GM21515 (cell line): ENCODE measurements at regions not wholly inside any gene's neighbourhood (a gene's known extent, or its start where the extent isn't known, plus 50 kb on each side); places are given as distances from the start of the nearest gene placed in this dataset.

Experiments used
- ATAC-seq: cut with Tn5 transposase; IDR thresholded peaks from one replicate; pipeline ENCODE4 v1.9.1; 2021; ENCODE audit not compliant: unreplicated experiment

- no peak for ATAC-seq
These were observed 152.1 kb downstream of the PMP22 start for GRCh38 chr17:15112846-15113617.

DNA sequence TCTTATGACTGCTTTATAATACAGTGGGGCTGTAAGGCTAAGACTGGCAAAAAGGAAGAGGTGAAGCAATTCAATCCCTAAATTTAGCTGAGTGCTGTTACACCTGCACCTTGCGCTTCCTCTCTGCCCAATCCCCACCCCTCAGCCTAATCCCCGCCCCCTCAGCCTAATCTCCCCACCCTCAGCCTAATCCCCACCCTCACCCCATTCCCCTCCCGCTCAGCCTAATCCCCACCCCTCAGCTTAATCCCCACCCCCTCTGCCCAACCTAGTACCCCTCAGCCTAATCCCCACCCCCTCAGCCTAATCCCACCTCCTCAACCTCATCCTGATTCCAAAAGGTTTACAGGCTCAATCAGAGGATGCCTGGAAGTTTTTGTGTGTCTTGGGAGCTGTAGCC lies 155.5 kb downstream of the PMP22 start:
- no peak for ATAC-seq

DNA sequence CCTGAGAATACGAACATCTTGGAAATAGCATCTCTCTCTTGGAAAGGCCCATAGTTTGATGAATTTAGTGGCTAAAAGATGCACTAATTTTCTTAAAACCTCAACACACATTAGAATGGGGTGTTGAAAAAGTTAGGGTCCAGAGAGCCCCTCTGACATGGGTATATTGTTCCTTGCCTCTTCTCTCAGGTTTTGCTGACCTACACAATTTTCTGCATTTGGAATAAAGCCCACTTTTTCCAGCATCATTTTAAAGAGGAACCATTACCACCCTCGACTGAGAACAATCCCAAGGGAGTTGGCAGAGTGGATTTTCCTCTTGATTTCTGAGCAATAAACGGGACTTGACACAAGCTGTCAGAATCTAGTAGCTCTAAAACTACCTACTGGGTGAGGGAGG lies 156.1 kb downstream of the PMP22 start:
- ATAC-seq = no peak

GRCh38 chr17:15106540-15106939 lies 158.6 kb downstream of the PMP22 start:
- no peak for ATAC-seq

GRCh38 chr17:15103785-15104184 lies 161.3 kb downstream of the PMP22 start:
- no peak for ATAC-seq

GRCh38 chr17:15101175-15101574 lies 164.0 kb downstream of the PMP22 start:
- no peak for ATAC-seq

DNA sequence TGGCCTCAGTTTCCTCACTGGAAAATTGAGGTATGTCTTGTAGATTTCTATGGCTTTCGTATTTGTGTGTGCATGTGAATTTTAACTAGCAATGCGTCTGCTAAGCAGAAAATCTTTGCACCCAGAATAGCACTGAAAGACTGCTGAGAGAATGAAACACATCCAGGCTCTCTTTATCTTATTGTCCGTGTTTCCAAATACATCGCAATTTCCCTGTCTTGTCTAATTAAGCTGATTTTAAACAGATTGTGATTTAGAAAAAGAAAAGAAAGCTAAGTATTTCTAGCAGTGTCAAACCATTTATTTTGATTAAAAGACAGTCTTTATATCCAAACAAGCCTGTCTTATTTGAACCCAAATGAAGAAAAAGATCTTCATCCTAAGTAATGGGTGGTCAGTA lies 168.6 kb downstream of the PMP22 start:
- no peak for ATAC-seq

- ATAC-seq = no peak
These were observed 169.2 kb downstream of the PMP22 start for GRCh38 chr17:15095935-15096334.

DNA sequence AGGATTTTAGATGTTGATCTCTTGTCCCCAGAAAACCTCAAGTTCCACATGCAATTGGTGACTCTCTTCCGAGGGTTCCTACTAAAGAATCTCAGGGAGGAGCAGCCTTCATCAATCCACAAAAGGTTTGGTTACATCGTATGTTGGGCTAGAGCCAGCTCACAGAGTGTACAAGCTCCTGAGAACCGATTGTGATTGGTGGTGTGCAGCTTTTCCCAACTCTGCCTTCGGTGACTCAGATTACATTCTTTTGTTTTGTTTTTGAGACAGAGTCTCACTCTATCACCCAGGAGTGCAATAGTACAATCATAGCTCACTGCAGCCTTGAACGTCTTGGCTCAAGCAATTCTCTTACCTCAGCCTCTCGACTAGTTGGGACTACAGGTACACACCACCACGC lies 172.4 kb downstream of the PMP22 start:
- no peak for ATAC-seq

GRCh38 chr17:15092261-15092660 lies 172.9 kb downstream of the PMP22 start:
- ATAC-seq = no peak

GRCh38 chr17:15091825-15092224 lies 173.3 kb downstream of the PMP22 start:
- ATAC-seq = no peak

DNA sequence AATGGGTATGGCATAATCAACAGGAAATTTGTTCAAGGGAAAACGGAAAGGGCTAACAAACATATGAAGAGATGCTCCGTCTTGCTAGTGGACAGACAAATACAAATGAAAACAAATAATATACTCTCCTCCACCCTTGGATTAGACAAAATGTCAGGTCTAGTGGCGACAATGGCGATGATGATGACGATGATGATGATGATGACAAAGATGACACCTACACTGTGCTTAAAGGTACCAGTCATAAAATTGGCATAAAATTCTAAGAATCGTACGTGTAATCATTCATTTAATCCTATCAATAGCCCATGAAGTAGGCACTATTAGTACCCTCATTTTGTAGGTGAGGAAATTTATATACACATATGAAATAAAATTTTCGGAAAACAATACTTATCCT lies 174.6 kb downstream of the PMP22 start:
- ATAC-seq = no peak

GRCh38 chr17:15087946-15088345 lies 177.2 kb downstream of the PMP22 start:
- no peak for ATAC-seq

- no peak for ATAC-seq
These were observed 178.3 kb downstream of the PMP22 start for GRCh38 chr17:15086776-15087295.

DNA sequence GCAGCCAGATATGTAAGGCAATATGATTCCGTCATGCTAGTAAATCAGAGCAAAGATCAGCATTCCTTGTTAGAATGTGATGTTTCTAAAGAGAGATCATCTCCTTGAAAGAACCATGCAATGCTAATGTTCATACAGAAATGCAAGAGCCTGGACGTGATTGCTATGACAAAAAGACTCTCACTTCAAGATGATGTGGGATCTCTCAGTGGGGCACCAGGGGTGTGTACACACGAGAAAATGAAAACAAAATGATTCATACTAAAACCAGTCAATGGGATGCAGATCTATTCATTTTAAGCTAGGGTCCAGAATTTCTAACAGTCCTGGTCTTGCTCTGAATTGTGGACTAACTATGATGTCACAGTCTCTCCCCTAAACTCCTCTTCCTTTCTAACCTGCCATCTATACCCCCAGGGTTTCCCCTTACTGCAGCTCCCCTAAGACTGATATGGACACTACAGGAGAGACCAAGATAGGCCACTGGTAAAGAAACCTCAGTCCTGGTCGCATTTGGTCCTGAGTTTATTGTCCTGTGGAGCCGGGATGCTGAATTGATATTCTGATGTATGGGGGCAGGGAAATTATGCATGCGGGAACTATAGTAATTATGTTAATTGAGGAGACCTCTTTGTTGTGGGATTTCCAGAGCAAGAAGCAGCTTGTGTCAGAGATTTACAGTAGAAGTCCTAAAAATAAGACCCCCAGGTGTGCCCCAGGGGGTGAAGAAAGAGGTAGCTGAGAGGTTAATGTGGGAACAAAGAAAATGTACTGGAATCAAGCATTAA lies 179.0 kb downstream of the PMP22 start:
- ATAC-seq = no peak

DNA sequence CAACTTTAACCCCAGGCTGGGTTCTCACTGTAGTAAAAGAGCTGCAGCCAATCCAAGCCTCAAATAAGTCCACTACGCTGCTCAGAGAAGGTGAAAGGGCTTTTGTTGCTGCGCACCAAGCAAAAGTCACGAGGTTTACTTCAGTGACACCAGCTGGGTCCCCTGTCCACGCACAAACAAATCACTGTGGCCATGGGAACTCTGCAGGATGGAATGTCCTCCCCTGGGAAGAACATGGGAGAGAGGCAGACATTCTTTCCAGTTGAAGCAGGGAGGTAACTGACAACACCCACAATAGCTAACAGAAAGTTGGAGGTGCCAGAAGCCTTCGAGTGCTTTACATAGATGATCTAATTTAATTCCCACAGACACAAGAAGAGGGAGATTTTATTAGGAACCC lies 181.9 kb downstream of the PMP22 start:
- no peak for ATAC-seq

DNA sequence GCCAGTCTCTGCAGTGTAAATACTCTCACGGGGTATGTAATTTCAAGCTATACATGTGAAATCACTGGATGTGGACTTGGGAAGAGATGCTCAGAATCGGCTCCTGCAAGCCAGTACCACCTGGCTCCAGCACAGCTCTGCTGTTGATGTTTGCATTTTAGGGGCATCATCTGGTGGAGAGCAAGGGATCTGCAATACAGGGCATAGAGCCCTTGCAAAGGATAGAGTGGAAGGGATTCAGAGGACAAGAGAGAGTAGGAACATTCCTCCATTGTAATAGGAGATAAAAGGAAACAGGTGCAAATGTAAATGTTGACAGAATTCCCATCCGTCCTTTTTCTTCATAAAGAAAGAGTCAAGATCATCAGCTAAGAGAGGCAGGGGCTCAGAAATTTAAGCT lies 184.1 kb downstream of the PMP22 start:
- ATAC-seq = no peak

DNA sequence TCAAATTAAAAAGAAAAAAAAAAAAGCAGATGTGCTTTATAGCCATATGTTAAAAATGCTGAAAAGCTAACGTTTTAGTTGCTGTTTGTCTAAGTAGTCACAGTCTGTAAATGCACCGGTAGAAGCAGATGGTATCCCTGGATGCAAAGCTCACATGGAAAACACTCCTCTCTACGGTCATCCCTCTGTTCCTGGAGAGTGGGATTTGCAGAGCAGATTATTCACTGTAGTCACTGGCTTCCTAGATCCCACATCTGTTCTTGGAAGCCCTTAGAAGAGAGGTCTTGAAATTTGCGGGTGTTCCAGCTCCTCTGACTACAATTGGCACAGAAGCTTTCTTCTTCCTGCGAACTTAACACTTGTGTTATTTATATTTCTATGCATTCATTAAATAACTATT lies 186.6 kb downstream of the PMP22 start:
- ATAC-seq = no peak

DNA sequence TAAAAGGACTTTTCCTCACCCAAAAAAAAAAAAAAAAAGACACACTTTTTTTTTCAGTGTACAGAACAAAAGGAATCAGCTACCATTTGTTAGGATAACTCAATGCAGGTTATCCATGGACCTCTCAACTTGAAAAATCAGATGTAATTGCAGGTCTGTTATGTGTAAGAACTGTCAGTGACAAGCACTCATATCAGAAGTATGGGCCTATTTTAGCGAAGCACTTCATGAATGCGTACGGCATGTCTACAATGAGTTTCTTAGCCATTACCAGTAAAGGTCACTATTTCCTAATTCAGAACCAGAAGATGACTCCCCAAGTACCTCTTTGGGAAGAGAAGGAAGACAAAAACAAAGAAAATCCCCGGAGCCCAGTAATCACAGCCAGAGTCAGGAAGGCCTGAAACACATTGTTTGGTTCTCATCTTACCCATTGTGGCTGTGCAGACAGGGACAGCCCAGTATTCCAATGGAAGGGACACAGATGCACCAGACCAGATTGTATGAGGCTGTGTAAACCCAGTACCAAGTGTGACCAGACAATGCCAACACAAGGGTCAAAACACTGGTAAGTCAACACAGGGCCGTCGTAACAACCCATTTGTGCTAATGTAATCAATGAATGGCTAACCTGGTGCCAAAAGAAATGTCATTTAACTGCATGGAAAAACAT lies 188.0 kb downstream of the PMP22 start:
- no peak for ATAC-seq

DNA sequence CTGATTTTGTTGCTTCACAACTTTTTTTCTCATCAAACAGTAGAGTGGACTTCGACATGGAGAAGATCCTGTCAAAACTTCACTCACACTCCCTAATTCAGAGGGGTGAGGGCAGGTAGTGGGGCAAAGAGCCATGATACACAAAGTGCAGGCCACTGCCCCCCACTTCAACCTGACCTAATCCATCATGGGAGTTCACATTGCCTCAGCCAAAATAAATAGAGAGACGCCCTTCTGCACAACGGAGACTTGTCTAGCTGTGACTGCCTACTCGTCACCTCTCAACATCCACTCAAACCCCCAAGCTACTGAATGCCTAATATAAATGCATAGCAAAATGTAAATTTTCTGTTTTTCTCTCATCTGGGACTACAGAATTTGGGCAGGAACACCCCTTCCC lies 213.2 kb downstream of the PMP22 start:
- no peak for ATAC-seq

DNA sequence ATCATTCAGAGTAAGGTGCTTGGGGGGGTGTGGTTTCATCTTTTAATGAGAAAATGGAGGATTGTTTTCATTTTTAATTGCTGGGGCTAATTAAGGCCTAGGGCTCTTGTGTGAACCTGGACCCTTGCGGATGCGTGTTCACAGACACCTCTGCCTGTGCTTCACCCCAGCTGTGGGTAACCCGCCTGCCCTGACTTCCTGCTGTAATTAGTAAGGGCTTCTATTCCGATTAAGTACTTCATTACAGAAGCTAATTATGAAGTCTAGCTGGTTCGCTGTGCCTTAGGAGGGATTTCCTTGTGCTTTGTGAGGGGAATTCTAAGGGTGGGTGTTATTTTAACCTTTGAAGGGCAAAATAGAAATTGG lies 215.3 kb downstream of the PMP22 start:
- no peak for ATAC-seq
